Vagina (tissue), 2 donors: ENCODE measurements at regions not wholly inside any gene's neighbourhood (a gene's known extent, or its start where the extent isn't known, plus 50 kb on each side); places are given as distances from the start of the nearest gene placed in this dataset.

Experiments used
- DNase-seq, 2 donors: peaks; one replicate each; pipeline ENCODE4 v3.0.0-alpha.2; 2017; ENCODE audit errors: extremely low spot score in 2 of 2
- H3K27ac ChIP-seq: fragments of 200-600 bp; sonication (generic); one replicate; pipeline ENCODE4 v1.5.1; 2019
- H3K27me3 ChIP-seq: fragments of 200-600 bp; sonication (generic); one replicate; pipeline ENCODE4 v1.5.1; 2019
- H3K36me3 ChIP-seq, 2 donors: fragments of 200-600 bp; sonication (generic); one replicate each; pipeline ENCODE4 v1.5.1; 2017 to 2019
- H3K4me1 ChIP-seq: fragments of 200-600 bp; sonication (generic); one replicate; pipeline ENCODE4 v1.5.1; 2019
- H3K4me3 ChIP-seq, 2 donors: fragments of 200-600 bp; sonication (generic); 1 replicate in 1 of 2; 2 replicates in 1 of 2; pipeline ENCODE4 v1.5.1; 2016 to 2019
- H3K9me3 ChIP-seq: fragments of 200-600 bp; sonication (generic); one replicate; pipeline ENCODE4 v1.5.1; 2019
- POLR2A ChIP-seq, 2 donors: fragments of 450-650 bp; IDR thresholded peaks; one replicate each; pipeline ENCODE4 v1.6.1; 2017; ENCODE audit warnings: antibody characterized with exemption in 2 of 2, mild to moderate bottlenecking in 2 of 2, moderate library complexity in 2 of 2
- POLR2AphosphoS5 ChIP-seq, 2 donors: sonication (generic); formaldehyde crosslinking; IDR thresholded peaks; one replicate each; pipeline ENCODE4 v1.9.0; 2017; ENCODE audit warnings: antibody characterized with exemption in 2 of 2, mild to moderate bottlenecking in 2 of 2, low read depth in 1 of 2; ENCODE audit not compliant: insufficient read depth in 1 of 2
- intact Hi-C: fragments of 100-400 bp; cut with DNase I; formaldehyde crosslinking; loops from one replicate; pipeline ENCODE4 v1.15.1; 2023
- TF ChIP-seq, protein P1 (sequence below), 3 experiments: fragments of 450-650 bp in 2 of 3; fragments of 200-600 bp in 1 of 3; sonication (generic) in 1 of 3; IDR thresholded peaks; one replicate each; pipeline ENCODE4 v1.5.1; 2017 to 2019; ENCODE audit warnings: antibody characterized with exemption in 3 of 3, mild to moderate bottlenecking in 2 of 3, moderate library complexity in 2 of 3

DNA sequence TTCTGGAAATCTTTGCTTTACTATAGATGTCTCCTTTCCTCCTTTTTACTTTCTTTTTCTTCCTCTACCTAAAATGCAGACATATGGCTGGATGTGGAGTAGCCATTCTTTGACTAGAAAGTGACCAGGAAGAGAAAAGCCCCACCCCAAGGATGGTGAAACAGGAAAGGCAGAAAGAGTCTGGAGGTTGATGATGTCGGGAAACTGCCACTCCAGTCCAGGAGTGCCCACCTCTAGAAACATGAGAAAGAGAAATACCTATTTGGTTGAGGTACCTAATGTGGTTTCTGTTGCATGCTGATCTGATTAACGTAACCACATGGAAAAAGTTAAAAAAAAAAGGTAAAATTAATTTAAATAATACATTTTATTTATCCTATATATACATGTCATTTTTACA is 55.2 kb upstream of the SSR3 start:
- Histone ChIP-seq H3K4me1 (peaks cover 20% of the 10 kb centered on the region), H3K27me3 (no peaks in the 10 kb centered on the region), H3K9me3 (no peaks in the 10 kb centered on the region), H3K27ac (no peak overlapping the region), H3K4me3 (no peak overlapping the region), H3K36me3 (no peaks in the 10 kb centered on the region)
- TF ChIP-seq, protein P1, sequence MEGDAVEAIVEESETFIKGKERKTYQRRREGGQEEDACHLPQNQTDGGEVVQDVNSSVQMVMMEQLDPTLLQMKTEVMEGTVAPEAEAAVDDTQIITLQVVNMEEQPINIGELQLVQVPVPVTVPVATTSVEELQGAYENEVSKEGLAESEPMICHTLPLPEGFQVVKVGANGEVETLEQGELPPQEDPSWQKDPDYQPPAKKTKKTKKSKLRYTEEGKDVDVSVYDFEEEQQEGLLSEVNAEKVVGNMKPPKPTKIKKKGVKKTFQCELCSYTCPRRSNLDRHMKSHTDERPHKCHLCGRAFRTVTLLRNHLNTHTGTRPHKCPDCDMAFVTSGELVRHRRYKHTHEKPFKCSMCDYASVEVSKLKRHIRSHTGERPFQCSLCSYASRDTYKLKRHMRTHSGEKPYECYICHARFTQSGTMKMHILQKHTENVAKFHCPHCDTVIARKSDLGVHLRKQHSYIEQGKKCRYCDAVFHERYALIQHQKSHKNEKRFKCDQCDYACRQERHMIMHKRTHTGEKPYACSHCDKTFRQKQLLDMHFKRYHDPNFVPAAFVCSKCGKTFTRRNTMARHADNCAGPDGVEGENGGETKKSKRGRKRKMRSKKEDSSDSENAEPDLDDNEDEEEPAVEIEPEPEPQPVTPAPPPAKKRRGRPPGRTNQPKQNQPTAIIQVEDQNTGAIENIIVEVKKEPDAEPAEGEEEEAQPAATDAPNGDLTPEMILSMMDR (IDR thresholded peaks at IDR 0.05), result no peak
- TF ChIP-seq POLR2A (IDR thresholded peaks at IDR 0.05) (no peak), POLR2AphosphoS5 (IDR thresholded peaks at IDR 0.05; ENCODE audit: insufficient read depth in 1 of 2, low read depth in 1 of 2) (no peak)
- DNase-seq, result no peak
- intact Hi-C loops, result no loop called here

DNA sequence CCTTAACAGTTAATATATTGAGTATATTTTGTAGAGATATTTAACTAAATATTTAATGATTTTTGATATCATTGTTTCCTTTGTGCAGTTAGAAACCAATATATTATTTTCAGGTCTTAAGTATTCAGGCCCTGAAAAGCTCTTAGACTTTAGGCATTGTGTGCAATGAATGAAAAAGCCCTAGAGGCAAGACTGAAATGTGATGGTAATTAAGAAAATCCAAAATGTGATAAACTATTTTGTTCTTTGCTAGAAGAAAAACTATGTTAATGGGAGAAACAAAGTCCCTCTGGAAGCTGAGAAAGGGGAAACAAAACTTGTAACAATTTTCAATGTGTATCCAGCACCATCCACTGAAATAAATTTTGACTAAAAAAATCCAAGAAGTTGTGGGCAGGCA is 54.6 kb upstream of the SSR3 start:
- Histone ChIP-seq H3K36me3 (no peaks in the 10 kb centered on the region), H3K4me1 (peaks cover 22% of the 10 kb centered on the region), H3K27ac (no peak overlapping the region), H3K9me3 (no peaks in the 10 kb centered on the region), H3K4me3 (no peak overlapping the region), H3K27me3 (no peaks in the 10 kb centered on the region)
- intact Hi-C loops, result no loop called here
- no peak for DNase-seq
- TF ChIP-seq, protein P1 (IDR thresholded peaks at IDR 0.05), result no peak
- TF ChIP-seq POLR2AphosphoS5 (IDR thresholded peaks at IDR 0.05; ENCODE audit: insufficient read depth in 1 of 2, low read depth in 1 of 2) (no peak), POLR2A (IDR thresholded peaks at IDR 0.05) (no peak)

DNA sequence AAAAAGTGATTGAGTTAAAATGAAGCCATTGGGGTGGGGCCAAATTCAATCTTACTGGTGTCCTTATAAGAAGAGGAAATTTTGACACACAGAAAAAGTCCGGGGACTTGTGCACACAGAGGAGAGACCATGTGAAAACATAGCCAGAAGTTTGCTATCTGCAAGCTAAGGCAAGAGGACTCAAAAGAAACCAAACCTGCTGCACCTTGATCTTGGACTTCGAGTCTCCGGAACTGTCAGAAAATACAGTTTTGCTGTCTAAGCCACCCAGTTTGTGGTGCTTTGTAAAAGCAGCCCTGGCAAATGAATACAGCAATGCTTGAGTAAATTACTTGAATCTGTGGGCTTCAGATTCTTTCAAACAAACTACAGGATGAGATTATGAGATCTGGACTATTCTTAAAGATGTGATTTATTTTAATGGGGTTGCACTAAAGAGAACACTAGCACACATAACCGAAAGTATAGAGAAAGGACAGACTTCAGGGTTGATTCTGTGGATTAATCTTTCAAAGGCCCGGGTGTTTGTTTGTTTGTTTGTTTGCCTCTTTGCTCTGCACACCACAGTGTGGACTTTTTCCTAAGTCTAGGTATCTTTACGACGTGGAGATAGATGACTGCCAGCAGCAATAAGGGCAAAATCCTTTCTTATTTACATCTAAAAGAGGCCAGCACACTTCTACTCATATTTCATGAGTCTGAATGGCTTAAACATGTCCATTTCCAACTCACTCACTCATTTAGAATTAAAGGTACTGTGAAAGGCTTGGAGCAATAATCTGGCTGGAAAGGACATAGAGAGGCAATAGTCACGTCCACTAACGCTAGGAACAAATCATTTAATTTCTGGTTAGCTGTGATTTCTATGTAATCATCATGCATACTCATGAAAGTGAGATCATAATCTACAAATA is 53.9 kb upstream of the SSR3 start:
- Histone ChIP-seq H3K4me1 (peaks cover 22% of the 10 kb centered on the region), H3K27me3 (no peaks in the 10 kb centered on the region), H3K36me3 (no peaks in the 10 kb centered on the region), H3K27ac (no peak overlapping the region), H3K4me3 (no peak overlapping the region), H3K9me3 (no peaks in the 10 kb centered on the region)
- TF ChIP-seq POLR2AphosphoS5 (IDR thresholded peaks at IDR 0.05; ENCODE audit: insufficient read depth in 1 of 2, low read depth in 1 of 2), result no peak
- TF ChIP-seq, protein P1 (IDR thresholded peaks at IDR 0.05), result no peak
- no peak for TF ChIP-seq POLR2A (IDR thresholded peaks at IDR 0.05)
- no peak for DNase-seq
- intact Hi-C loops, result no loop called here

DNA sequence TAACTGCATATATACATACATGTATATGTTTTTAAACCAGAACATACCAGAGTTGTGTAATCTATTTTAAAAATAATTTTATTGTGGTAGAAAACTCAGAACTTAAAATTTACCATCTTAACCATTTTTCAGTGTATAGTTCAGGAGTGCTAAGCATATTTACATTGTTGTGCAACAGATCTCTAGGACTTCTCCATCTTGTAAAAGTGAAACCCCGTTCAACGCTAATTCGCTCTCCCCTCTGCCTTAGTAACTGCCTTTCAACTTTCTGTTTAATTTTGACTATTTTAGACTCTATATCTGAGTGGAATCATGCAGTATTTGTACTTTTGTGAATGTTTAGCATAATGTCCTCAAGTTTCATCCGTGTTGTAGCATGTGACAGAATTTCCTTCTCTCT is 51.8 kb upstream of the SSR3 start:
- TF ChIP-seq, protein P1 (IDR thresholded peaks at IDR 0.05), result no peak
- TF ChIP-seq POLR2A (IDR thresholded peaks at IDR 0.05) (no peak), POLR2AphosphoS5 (IDR thresholded peaks at IDR 0.05; ENCODE audit: insufficient read depth in 1 of 2, low read depth in 1 of 2) (no peak)
- no peaks in the 10 kb centered on the region for H3K27me3 ChIP-seq
- intact Hi-C loops, result no loop called here
- no peaks in the 10 kb centered on the region for H3K9me3 ChIP-seq
- H3K36me3 ChIP-seq, result no peaks in the 10 kb centered on the region
- DNase-seq, result no peak
- peaks cover 22% of the 10 kb centered on the region for H3K4me1 ChIP-seq
- H3K27ac ChIP-seq, result peak overlapping the region; percentile 65
- H3K4me3 ChIP-seq, result peak overlapping the region in 1 of 2 donors; percentile 41
